Endothelial cell of umbilical vein (primary cell): ENCODE measurements at regions not wholly inside any gene's neighbourhood (a gene's known extent, or its start where the extent isn't known, plus 50 kb on each side); places are given as distances from the start of the nearest gene placed in this dataset.

Experiments used
- BruUV-seq: library from RNA; stranded (reverse); fragments of 400-500 nt; replicated peaks from 2 replicates; lab custom pipeline; 2021; lab: Mats Ljungman, UMichigan
- CTCF ChIA-PET: fragments of 300-600, 350-600 bp; sonication (Branson Sonifier 250); formaldehyde crosslinking; loops from one replicate; lab custom pipeline; 2021; ENCODE audit warnings: antibody characterized with exemption, inconsistent platforms; lab: Charles Lee
- POLR2A ChIA-PET: fragments of 300-600, 350-600 bp; sonication (Branson Sonifier 250); formaldehyde crosslinking; loops from one replicate; lab custom pipeline; 2021; ENCODE audit warnings: antibody characterized with exemption, inconsistent platforms; lab: Charles Lee
- DNase-seq: peaks from one replicate; pipeline ENCODE4 v3.0.0-alpha.2; 2011; ENCODE audit warnings: low read depth, low spot score
- FAIRE-seq: peaks from 2 replicates; lab custom pipeline; 2011; peaks lifted over from hg19 to GRCh38; lab: Jason Lieb, UNC
- H2AFZ ChIP-seq: 2 replicates; pipeline ENCODE4 v1.6.0; 2012; ENCODE audit warnings: low read depth, low read length, control low read depth, inconsistent platforms
- H3K27ac ChIP-seq: 2 replicates; pipeline ENCODE4 v1.5.1; 2011; ENCODE audit warnings: low read depth, mild to moderate bottlenecking, control low read depth, low read length, moderate library complexity; ENCODE audit not compliant: insufficient read depth
- H3K27me3 ChIP-seq, 2 experiments: 2 replicates each; pipeline versions ENCODE4 v1.6.0 to v1.6.1; 2011; ENCODE audit warnings: low read length in 2 of 2, mixed read lengths in 1 of 2; ENCODE audit not compliant: control insufficient read depth in 2 of 2, insufficient read depth in 2 of 2
- H3K36me3 ChIP-seq, 2 experiments: 2 replicates in 1 of 2; 3 replicates in 1 of 2; pipeline ENCODE4 v1.5.1; 2011; ENCODE audit warnings: low read length in 2 of 2, mild to moderate bottlenecking in 1 of 2, moderate library complexity in 1 of 2; ENCODE audit not compliant: control insufficient read depth in 2 of 2, insufficient read depth in 2 of 2; ENCODE audit errors: extremely low read depth in 1 of 2
- H3K4me1 ChIP-seq: 3 replicates; pipeline ENCODE4 v1.5.1; 2011; ENCODE audit warnings: mild to moderate bottlenecking, low read length; ENCODE audit not compliant: control insufficient read depth, insufficient read depth; ENCODE audit errors: extremely low read depth
- H3K4me2 ChIP-seq: 2 replicates; pipeline ENCODE4 v1.6.1; 2011; ENCODE audit warnings: low read length, control low read depth, mixed read lengths; ENCODE audit not compliant: insufficient read depth
- H3K4me3 ChIP-seq, 3 experiments: fragments of 200-600 bp in 1 of 3; sonication (generic), shearing (Covaris generic) in 1 of 3; replicated peaks in 1 of 3; 2 replicates each; pipeline ENCODE4 v1.5.1; 2011 to 2016; ENCODE audit warnings: control low read depth in 3 of 3, low read length in 3 of 3, mild to moderate bottlenecking in 2 of 3, inconsistent platforms in 1 of 3, low read depth in 1 of 3, moderate library complexity in 1 of 3; ENCODE audit not compliant: insufficient read depth in 1 of 3
- H3K79me2 ChIP-seq: 2 replicates; pipeline ENCODE4 v1.6.0; 2012; ENCODE audit warnings: low read length, inconsistent platforms; ENCODE audit not compliant: control insufficient read depth, insufficient read depth
- H3K9ac ChIP-seq: replicated peaks from 2 replicates; pipeline ENCODE3; 2011; ENCODE audit warnings: low read length, control low read depth; ENCODE audit not compliant: insufficient read depth; ENCODE audit errors: extremely low read depth
- H3K9me1 ChIP-seq: replicated peaks from 3 replicates; pipeline ENCODE4 v1.6.0; 2011; ENCODE audit warnings: mild to moderate bottlenecking, low read length; ENCODE audit not compliant: control insufficient read depth, insufficient read depth; ENCODE audit errors: extremely low read depth
- H3K9me3 ChIP-seq: replicated peaks from 2 replicates; pipeline ENCODE4 v1.5.1; 2012; ENCODE audit warnings: low read length, inconsistent platforms; ENCODE audit not compliant: control insufficient read depth, insufficient read depth
- H4K20me1 ChIP-seq: replicated peaks from 2 replicates; pipeline ENCODE3; 2011; ENCODE audit warnings: mild to moderate bottlenecking, low read length; ENCODE audit not compliant: control insufficient read depth, insufficient read depth; ENCODE audit errors: extremely low read depth
- CTCF ChIP-seq, 2 donors: IDR thresholded peaks; 1 replicate in 1 of 2; 2 replicates in 1 of 2; pipeline ENCODE4 v1.5.1; 2011; ENCODE audit warnings: low read length in 2 of 2, mild to moderate bottlenecking in 2 of 2, moderate library complexity in 2 of 2, control low read depth in 1 of 2, inconsistent platforms in 1 of 2, low read depth in 1 of 2; ENCODE audit not compliant: insufficient read depth in 1 of 2; ENCODE audit errors: extremely low read depth in 1 of 2
- EZH2 ChIP-seq: IDR thresholded peaks from 2 replicates; pipeline ENCODE4 v1.6.1; 2012; ENCODE audit warnings: borderline replicate concordance, low read depth, mild to moderate bottlenecking, moderate library complexity, low read length, inconsistent platforms; ENCODE audit not compliant: severe bottlenecking
- FOS ChIP-seq: IDR thresholded peaks from 2 replicates; pipeline ENCODE4 v1.6.1; 2011; ENCODE audit warnings: mild to moderate bottlenecking, low read length, moderate library complexity, borderline replicate concordance; ENCODE audit not compliant: insufficient read depth
- GATA2 ChIP-seq: IDR thresholded peaks from 2 replicates; pipeline ENCODE4 v1.7.0; 2011; ENCODE audit warnings: low read depth, mild to moderate bottlenecking, moderate library complexity, mixed read lengths, low read length; ENCODE audit not compliant: insufficient read length, insufficient read depth
- JUN ChIP-seq: IDR thresholded peaks from 2 replicates; pipeline ENCODE4 v1.6.1; 2011; ENCODE audit warnings: borderline replicate concordance, low read depth; ENCODE audit not compliant: insufficient read length, insufficient read depth
- MAX ChIP-seq: IDR thresholded peaks from 2 replicates; pipeline ENCODE4 v1.6.1; 2011; ENCODE audit not compliant: insufficient read depth, insufficient read length
- MYC ChIP-seq: IDR thresholded peaks from one replicate; pipeline ENCODE4 v1.6.1; 2011; ENCODE audit warnings: mild to moderate bottlenecking, low read depth, low read length
- POLR2A ChIP-seq: IDR thresholded peaks from 2 replicates; pipeline ENCODE4 v1.6.1; 2012; ENCODE audit warnings: low read depth, mild to moderate bottlenecking, control low read depth, low read length
- POLR2AphosphoS5 ChIP-seq: IDR thresholded peaks from 2 replicates; pipeline ENCODE4 v1.6.1; 2012; ENCODE audit warnings: low read depth, mild to moderate bottlenecking, control low read depth, low read length, moderate library complexity; ENCODE audit not compliant: insufficient read depth
- dilution Hi-C: fragments of 300-500 bp; cut with MboI; formaldehyde crosslinking; loops from one replicate; pipeline ENCODE4 v1.15.0; 2019; ENCODE audit warnings: low sequenced_read_pairs; ENCODE audit not compliant: extremely low pct_ligation_motif_present
- intact Hi-C: fragments of 100-400 bp; cut with micrococcal nuclease; formaldehyde crosslinking; loops from one replicate; pipeline ENCODE4 v1.10.0; 2022

- no peak for DNase-seq
- FAIRE-seq: no peak
- Histone ChIP-seq H3K9me1 (no peaks in the 10 kb centered on the region), H3K4me1 (no peaks in the 10 kb centered on the region), H4K20me1 (no peaks in the 10 kb centered on the region), H3K4me3 (no peak overlapping the region), H3K27me3 (no peaks in the 10 kb centered on the region), H2AFZ (no peak overlapping the region), H3K36me3 (no peaks in the 10 kb centered on the region), H3K79me2 (no peaks in the 10 kb centered on the region), H3K4me2 (no peak overlapping the region), H3K9me3 (peaks cover 2% of the 10 kb centered on the region), H3K27ac (no peak overlapping the region), H3K9ac (no peak overlapping the region)
- TF ChIP-seq GATA2: no peak
- no peak for TF ChIP-seq MYC
- no peak for TF ChIP-seq POLR2A
- TF ChIP-seq MAX: no peak
- TF ChIP-seq POLR2AphosphoS5: no peak
- TF ChIP-seq CTCF (IDR thresholded peaks at IDR 0.05; ENCODE audit: extremely low read depth in 1 of 2, insufficient read depth in 1 of 2, low read depth in 1 of 2, low read length in 2 of 2): no peak
- TF ChIP-seq EZH2: no peak
- no peak for TF ChIP-seq FOS
- TF ChIP-seq JUN: no peak
- CTCF ChIA-PET: no interaction called here
- dilution Hi-C loops (no loop called here), intact Hi-C loops (no loop called here)
- no TSS peak for BruUV-seq
- POLR2A ChIA-PET: no interaction called here
Measured at GRCh38 chr18:76102156-76102555, 392.9 kb downstream of the ZNF516 start.
